ELF-1 (cell line): ENCODE measurements at regions not wholly inside any gene's neighbourhood (a gene's known extent, or its start where the extent isn't known, plus 50 kb on each side); places are given as distances from the start of the nearest gene placed in this dataset.
A peak's percentile ranks its signal among the peaks of the same experiment; 100 is the strongest.
"Not testable (repeated sequence)": the region's sequence is repeated elsewhere in the genome, so short reads cannot be mapped to it uniquely, and the experiment has no call there.

Experiments used
- DNase-seq: peaks from one replicate; pipeline ENCODE4 v3.0.0-alpha.2; 2016; ENCODE audit warnings: low read depth, low spot score

DNA sequence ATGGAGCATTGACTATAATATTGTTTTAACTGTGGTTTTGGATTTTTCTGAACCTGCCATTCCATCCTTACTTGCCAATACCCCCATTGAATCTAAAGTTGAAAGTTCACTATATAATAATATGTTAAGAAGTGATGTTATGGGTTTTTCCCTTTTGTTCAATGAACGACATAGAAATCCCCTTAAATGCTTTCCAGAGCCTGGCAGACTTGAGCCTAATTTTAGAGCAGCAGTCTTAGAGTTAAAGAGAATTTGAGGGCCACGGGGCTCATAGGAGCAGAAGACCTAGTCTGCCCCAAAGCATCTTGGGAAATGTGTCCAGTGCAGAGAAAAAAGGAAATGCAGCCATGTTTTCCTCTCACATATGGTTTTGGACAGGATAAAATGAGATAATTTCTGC lies 146.1 kb upstream of the SLC44A1 start:
- DNase-seq = no peak

DNA sequence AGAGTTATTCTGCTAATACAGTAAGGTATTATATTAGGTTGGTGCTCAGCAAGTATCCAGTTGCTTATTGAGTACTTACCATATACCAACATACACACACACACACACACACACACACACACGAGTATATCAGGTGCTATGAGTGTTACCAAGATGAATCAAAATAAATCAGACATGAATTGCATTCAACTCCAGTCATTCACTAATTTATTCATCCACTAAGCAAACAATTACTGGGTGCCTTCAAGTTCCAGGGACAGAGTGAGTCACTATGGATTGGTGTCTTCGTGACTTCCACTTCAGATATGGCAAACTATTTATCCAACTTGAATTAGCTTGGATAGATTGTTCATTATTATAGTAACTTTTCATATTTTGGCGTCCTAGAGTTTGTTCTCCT lies 140.7 kb upstream of the SLC44A1 start:
- DNase-seq = no peak

DNA sequence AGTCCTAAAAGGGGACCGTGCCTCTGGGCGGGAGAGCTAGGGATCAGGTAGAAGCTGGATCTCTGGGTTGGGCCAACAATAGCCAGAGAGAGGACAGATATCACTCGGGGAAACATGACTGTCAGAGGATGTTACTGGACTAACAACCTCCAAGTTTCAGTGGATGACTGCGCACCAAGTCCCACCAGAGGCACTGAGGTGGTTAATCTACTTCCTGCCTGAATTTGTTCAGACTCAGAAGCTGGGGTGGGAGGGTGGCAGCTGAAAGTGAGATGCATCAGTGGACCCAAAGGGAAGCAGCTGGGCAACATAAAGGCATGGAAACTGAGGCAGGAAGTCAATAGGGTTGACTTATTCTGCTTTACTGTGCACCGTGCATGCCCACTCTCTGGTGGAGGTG lies 130.1 kb upstream of the SLC44A1 start:
- DNase-seq = no peak

- no peak for DNase-seq
Observed at GRCh38 chr9:105114964-105115728, 129.3 kb upstream of the SLC44A1 start.

GRCh38 chr9:105116052-105116868 lies 128.2 kb upstream of the SLC44A1 start:
- DNase-seq = peak; percentile 39

GRCh38 chr9:105117234-105117633 lies 127.2 kb upstream of the SLC44A1 start:
- DNase-seq = no peak

GRCh38 chr9:105118636-105119035 lies 125.8 kb upstream of the SLC44A1 start:
- DNase-seq = no peak

GRCh38 chr9:105119156-105119555 lies 125.3 kb upstream of the SLC44A1 start:
- no peak for DNase-seq

DNA sequence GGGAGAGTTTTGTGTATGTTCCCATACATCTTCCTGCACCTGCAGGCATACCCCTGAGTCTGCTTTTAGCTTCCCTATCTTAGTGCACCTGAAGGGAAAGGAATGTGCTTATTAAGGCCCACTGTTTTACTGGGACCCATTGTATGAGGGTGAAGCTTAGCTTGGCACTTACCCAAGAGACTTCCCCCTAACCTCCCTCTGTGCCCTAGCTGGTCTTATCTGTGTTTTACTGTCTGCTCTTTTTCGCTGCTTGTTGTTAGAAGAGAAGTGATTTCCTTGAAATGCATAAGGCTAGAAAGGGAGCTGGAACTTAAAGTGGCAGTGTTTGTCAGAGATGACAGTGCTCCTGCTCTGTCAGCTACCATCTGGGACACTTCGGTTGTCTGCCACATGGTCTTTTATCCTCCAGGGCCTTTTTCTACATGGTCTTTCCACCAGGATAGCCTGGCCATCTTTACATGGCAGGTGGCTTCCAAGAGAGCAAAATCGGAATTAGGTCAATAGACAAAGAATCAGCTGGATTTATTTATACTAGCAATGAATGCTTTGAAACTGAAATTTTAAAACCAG lies 122.5 kb upstream of the SLC44A1 start:
- no peak for DNase-seq

DNA sequence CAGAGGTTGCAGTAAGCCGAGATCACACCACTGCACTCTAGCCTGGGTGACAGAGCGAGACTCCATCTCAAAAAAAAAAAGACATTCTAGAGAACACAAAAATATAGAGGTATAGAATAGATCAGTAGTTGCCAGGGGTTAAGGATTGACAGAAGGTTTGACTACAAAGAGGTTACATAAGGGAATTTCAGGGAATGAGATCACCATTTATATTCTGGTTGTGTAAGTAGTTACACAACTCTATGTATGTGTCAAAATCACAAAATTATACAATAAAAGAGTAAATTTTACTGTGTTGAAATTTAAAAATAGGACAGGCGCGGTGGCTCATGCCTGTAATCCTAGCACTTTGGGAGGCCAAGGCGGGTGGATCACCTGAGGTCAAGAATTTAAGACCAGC lies 119.9 kb upstream of the SLC44A1 start:
- DNase-seq = not testable (repeated sequence)

- no peak for DNase-seq
Observed at GRCh38 chr9:105126226-105126625, 118.2 kb upstream of the SLC44A1 start.

DNA sequence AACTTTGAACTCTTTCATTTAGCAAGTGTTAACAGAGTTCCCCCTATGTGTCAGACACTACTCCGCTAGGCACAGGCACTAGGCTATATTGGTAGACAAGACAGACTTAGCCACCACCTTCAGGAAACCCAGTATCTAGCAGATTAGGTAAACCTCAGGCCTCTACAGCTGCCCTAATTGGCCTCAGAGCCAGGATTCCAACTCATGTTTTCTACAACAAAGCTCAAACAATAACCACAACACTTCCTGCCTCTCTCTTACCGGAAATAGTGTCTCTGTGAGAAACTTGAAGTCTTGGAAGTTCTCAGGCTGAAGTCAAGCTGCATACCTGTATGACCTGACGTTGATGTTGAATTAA lies 116.6 kb upstream of the SLC44A1 start:
- no peak for DNase-seq

DNA sequence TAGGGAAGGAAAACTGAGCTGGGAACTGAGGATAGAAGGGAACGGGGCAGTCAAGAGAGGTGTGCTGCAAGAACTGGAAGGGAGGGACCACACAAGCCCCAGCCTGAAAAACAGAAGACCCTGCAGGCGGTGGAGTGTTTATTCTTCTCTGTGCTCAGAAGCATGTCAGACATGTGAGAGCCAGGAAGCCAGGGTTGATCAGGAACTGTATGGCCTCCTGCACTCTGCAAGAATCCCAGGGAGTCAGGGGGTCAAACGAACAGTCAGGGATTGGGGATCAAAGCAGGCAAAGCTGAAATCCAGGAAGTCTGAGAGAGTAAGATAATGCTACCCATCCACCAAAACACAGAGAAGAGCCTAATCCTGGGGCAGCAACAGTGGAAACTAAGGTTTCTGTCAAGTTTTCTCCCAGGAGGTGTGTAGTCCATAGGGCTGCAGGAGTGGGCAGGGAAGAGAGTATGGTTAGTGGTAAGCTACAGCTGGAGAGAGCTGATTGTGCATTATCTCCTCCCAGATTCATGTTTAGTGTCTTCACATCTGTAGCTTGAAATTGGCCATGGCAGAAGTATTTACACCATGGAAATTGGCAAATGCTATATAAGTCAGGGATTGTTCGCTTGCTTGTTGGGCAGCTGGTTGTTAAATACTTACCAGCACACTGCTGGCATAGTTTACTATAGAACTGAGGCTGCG lies 115.4 kb upstream of the SLC44A1 start:
- DNase-seq = peak; percentile 48

- peak; percentile 52 for DNase-seq
Observed at GRCh38 chr9:105129731-105130130, 114.7 kb upstream of the SLC44A1 start.

GRCh38 chr9:105131981-105132380 lies 112.5 kb upstream of the SLC44A1 start:
- no peak for DNase-seq

DNA sequence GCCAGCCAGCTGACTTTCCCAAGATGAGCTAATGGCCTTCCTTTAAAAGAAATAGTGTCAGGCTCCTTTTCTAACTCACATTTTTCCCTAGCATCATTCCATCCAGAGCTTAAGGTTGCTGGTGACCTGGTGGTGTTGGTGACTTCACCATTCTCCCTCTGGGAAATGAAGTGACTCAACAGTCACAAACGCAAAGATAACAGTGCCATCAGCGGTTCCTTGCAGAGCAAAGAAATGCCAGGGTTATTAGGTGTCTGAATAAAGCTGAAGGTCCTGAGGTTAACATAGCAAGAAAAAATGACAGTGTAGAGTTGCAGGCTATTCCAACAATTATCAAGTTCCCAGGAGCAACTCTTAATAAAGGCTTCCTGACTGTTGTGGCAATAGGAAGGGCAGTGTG lies 111.8 kb upstream of the SLC44A1 start:
- peak; percentile 36 for DNase-seq

GRCh38 chr9:105138306-105138801 lies 106.1 kb upstream of the SLC44A1 start:
- DNase-seq = peak; percentile 94

GRCh38 chr9:105141146-105141975 lies 103.1 kb upstream of the SLC44A1 start:
- DNase-seq = no peak

GRCh38 chr9:105141976-105142250 lies 102.5 kb upstream of the SLC44A1 start:
- no peak for DNase-seq

DNA sequence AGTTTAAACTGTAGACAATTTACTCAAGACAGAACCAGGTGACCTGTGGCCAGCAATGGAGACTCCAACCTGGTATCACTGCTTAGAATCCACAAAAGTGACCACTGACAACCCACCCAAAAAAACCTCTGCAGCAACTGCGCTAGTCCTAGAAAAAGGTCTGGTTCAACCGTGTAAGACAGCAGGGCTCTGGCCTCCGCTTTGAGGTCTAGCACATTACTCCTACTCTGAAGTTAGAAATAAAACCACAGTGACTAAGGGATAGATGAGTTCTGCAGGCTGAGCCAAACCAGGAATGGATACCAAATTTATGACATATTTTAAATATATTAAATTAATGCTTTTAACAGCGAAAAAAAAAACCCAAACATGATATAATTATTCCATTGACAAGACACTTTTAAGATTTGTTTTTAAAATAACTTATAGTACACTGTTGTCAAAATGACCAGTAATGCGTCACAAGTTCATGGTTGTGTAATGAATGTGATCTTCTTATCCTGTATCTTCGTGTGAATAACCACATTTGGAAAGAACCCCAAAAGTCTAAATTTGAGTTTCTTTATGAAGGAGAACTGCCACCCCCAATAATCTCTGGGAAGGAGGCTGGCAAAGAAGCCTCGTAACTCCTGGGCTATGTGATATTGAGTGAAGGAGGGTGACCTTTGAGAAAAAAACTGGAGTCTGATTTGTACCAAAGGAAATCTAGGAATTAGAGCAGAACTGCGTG lies 101.9 kb upstream of the SLC44A1 start:
- no peak for DNase-seq

DNA sequence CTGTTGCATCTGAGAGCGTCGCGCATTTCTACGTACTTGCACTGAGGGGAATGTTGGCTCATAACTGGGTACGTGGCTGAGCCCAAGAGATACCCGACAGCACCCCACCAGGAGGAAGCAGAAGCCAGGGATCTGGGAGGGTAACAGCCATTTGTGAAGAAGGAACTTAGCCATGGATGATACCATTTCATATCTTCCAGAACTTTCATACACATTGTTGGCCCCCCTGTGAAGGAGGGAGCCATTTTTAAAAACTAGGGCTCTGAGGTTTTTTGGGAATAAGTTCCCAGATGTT lies 101.4 kb upstream of the SLC44A1 start:
- DNase-seq = no peak
